NCI-H2227 (cell line): ENCODE measurements at regions not wholly inside any gene's neighbourhood (a gene's known extent, or its start where the extent isn't known, plus 50 kb on each side); places are given as distances from the start of the nearest gene placed in this dataset.

ENCODE experiments used
- DNase-seq: peaks from one replicate; lab custom pipeline; 2025; ENCODE audit not compliant: unreplicated experiment; lab: John Stamatoyannopoulos, UW

DNA sequence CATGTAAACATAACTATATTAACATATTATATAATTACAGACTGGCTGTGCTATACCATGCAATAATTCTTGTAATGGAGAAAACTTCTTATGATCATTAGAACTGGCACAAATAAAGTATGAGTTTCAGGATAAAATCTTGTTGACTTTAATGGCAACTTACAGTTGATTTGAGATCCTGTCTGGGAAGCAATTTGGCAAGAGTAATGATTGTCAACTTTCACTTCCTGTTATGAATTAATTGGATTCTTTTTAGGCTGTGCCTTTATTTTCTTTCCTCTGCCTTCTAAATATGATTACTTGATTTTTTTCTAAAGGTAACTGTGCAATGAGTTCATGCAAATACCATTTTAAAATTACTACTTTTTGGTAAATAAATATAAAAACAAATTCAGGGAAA lies 158.1 kb upstream of the B3GAT2 start:
- no peak for DNase-seq

DNA sequence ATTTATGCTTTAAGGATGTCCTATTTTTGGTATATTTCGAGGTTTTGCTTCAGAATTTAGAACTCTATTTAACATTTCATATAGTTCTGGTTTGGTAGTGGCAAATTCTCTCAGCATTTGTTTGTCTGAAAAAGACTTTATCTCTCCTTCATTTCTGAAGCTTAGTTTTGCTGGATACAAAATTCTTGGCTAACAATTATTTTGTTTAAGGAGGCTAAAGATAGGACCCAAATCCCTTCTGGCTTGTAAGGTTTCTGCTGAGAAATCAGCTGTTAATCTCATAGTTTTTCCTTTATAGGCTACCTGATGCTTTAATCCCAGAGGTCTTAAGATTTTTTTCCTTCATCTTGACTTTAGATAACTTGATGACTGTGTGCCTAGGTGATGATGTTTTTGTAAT lies 162.7 kb upstream of the B3GAT2 start:
- no peak for DNase-seq

DNA sequence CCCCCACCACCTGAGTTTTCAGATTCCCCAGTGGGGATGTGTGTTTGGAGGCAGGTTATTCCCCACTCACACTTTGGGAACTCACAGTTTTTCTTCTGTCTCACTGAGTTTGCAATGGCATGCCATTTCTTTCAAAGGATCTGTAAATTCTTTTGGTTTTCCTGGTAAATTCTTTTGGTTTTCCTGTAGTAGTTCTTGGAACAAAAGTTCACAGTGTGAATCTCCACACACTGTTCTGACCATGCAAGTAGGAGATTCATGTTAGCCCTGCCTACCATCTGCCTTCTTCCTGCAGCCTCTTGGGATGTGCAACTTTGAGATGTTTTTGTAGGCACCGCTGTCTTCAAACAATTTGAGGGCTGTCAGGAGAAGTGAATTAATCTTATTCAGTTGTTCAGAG lies 165.6 kb upstream of the OGFRL1 start:
- DNase-seq: no peak

DNA sequence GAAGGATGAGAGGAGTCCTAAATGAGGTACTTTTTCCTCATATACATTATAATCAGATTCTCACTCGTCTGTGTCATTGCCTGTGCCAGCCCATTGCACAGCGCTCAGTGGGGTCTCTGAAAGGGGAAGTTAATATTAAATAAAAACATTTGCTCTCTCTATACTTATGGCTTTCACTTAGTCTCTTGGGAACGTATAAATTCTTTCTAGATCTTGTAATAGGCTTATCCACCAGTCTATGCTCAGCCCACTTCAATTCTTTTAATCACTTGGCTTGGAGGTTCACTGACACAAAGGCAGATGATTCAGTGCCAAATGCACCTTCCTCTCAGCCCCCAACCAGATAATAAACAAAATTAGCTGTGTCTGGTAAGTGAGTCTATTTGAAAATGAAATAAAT lies 164.3 kb upstream of the OGFRL1 start:
- DNase-seq: no peak

DNA sequence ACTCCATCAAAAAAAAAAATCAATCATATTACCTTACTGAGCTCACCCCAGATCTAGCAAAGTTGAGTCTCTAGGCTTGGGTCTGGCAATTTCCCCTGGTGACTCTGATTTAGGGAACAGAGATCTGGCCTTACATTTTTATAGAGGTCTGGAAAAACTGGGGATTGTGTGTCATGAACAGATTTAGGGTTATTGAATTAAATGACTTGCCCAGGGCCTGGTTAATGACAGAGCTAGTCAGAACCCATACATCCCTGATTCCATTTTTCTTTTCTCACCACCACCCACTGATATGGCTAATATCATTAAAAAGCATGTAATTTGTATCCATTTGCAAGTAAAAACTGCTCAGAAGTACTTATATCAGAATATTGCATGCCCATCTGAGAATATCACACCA lies 163.4 kb upstream of the OGFRL1 start:
- no peak for DNase-seq

DNA sequence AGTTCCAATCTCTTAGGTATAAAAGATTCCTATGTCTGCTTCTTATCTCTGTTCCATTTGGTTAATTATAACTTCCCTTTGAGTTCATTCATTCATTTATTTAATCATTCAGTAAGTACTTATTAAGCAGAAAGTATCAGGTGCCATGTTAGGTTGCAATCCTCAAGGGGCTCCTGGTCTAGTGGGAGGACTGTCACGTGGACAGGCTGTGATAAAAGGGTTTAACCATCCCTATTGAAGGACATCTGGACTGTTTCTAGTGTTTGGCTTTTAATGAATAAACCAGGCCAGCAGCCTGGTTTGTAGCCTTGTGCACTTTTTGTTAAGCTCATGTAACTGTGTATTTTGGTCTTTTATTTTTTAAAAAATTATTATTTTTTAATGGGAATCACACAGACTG lies 162.1 kb upstream of the OGFRL1 start:
- DNase-seq: no peak

DNA sequence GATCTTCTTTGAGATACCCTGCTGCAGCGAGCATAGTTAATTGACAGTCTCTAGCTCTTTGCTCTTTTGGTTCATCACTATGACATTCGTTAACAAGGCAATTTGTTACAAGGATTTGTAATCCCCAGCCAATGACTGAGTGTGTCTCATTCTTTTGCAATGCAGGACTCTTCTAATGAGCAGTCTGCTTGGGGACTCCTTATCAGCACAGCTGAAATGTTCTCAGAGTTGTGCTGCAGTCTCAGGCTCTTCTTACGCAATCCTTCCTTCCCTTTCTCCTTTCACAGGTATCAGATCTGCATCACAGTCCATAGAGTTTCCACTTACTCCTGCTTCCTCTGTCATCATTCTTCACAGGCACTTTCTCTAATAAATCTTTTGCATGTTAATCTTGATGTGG lies 161.2 kb upstream of the OGFRL1 start:
- no peak for DNase-seq

DNA sequence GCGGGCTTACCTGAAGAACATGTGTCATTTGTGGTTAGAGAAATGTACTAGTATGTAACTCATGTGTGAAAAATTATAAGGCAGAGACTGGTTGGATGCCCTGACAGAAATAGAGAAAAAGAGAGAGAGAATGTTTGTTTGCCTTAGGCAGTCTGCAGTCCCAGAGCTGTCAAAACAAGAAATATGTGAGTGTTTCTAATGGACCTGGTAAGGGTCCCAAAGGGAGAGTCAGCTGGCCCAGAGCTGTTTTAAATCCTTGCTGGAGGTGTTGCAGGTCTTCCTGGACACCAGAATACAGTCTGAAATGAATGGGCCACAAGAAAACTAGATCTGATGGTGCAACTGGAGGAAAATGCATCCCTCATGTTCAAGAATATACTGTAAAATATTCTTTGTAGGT lies 158.3 kb upstream of the OGFRL1 start:
- DNase-seq: no peak

DNA sequence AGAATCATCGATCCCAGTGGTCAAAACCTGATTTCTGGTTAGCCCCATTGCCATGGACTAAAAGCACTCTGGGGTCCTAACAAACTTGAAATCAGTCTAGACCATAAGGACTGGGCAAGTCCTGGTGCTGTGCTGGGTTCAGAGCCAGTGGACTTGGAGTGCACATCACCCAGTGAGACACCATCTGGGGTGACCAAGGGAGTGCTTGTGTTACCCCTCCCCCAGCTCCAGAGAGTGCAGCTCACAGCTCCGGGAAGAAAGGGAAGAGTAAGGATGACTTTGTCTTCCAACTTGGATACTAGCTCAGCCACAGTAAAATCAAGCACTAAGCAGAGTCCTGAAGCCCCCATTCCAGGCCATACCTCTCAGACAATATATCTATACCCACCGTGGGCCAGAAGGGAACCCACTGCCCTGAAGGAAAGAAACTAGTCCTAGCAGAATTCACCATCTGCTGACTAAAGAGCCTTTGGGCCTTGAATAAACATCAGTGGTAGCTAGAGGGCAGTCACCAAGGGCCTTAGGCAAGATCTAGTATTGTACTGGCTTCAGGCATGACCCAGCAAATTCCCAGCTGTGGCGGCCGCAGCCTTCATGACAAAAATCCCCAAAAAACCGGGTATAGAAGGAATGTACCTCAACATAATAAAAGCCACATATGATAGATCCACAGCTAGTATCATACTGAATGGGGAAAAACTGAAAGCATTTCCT lies 153.5 kb upstream of the OGFRL1 start:
- no peak for DNase-seq

DNA sequence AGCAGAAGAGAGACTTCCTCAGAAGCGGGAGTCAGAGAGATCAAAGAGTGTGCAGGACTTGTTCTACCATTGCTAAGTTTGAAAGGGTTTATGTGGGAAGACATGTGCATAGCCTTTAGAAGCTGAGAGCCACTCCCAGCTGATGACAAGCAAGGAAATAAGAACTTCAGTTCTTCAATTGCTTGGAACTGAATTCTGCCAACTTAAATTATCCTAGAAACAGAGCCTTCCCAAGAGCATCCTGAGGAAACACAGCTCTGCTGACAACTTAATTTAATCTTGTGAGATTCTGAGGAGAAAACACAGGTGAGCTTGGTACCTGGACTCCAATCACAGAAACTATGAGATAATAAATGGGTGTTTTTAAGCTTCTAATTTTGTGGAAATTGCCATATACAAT lies 150.6 kb upstream of the OGFRL1 start:
- no peak for DNase-seq

DNA sequence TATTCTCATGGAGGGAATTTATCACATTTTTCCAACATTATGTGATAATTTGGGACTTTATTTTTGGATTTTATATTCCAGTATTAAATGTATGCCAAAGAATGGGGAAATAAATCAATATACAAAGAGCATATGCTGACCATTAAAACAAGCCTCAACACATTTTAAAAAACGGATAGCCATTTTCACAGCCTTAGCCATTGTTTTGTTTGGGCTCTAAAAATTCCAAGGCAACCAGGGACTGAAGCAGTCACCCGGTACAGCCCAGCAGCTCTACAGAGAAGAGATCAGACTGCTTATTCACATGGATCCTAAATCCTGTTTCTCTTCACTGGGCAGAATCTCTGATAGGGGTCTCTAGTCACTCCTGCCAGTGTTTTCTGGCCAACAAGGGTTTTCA lies 150.2 kb upstream of the OGFRL1 start:
- no peak for DNase-seq

DNA sequence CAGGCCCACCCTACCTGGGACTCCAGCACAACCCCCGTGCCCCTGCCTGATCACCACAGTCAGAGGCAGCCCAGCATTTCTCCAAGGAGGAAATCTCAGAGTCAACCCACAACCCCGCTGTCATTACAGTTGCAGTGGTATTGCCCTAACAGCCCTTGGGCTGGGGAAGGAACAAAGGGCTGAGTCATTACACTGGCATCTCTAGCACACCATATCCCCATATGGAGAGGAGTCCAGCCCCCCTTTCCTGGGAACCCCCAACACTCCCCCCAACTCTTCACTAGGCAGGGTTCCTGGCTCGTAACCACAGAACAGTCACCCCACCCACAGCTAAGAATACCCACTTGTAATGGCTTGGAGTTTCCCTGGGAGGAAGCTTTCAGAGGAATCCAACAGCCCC lies 149.4 kb upstream of the OGFRL1 start:
- no peak for DNase-seq

DNA sequence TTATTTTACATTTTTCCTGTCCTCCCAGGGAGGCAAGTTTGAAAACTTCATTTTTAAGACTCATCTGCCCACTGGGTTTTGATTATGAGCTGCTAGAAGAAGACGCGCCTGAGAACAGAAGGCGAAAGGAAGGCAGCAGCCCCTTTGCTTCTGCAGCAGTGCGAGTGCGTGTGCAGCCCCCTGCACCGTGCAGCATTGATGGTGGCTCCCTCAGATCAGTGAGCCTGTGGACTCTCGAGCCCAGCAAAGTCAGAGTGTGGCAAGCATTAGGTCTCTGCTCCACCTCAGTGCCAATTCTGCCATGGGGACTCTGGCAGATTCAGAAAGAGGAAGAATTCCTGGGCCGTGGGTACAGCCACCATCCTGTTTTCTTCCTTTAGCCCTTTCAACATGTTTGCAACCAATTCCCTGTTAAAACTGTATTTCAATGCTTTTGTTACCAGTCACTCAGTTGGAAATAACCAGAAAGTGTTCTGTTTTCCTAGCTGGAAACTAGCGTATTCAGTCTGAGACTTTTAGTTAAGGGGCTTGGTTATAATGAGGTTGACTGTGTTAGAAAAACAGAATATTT lies 134.8 kb upstream of the OGFRL1 start:
- no peak for DNase-seq

DNA sequence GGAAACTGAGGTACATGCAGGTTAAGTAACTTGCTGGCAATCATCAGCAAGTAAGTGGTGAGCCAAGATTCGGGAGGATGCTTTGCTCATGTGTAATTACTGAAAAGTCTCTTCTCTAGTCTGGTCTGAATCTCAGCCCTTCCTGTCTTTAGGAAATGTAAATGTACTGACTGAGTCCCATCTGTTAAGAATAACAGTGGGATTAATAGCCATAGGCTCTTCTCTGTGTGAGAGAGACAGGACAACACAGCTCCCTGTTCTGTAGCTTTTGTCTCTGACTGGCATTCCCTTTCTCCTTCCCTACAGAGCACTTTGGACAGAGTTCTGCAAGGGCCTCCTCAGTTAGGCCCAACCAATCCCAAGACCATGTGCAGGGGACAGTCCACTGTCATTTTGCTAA lies 131.3 kb upstream of the OGFRL1 start:
- no peak for DNase-seq

DNA sequence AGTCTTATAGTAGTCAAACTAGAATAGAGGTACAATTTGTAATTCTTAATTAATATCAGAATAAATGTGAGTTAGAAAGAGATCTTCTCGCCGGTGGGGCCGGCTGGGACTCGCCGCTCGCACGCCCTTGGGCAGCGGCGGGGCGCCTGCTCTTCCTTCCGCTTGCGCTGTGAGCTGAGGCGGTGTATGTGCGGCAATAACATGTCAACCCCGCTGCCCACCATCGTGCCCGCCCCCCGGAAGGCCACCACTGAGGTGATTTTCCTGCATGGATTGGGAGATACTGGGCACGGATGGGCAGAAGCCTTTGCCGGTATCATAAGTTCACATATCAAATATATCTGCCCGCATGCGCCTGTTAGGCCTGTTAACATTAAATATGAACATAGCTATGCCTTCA lies 123.7 kb upstream of the OGFRL1 start:
- DNase-seq: no peak

DNA sequence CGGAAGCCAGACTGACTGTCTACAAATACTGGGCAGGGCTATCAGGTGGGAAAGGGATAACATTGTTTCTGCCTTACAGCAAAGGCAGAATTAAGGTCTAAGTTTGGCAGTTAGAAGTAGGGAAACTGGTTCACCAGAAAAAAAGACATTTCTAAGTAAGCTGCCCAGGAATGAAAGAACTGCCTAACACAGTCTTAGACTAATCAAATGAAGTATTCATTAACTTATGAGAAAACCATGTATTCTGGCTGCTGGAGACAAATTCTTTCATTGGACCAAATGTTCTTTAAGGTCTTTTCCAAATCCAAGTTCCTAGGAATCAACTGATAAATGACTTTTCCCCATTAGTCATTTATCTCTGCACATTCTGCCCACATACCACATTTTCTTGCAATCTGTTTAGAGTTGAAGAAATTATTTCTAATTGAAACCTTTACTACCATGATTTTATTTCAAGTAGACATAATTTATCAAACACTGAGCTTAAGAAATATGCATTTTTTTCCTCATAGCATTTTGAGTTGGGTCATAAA lies 120.3 kb upstream of the OGFRL1 start:
- DNase-seq: no peak

DNA sequence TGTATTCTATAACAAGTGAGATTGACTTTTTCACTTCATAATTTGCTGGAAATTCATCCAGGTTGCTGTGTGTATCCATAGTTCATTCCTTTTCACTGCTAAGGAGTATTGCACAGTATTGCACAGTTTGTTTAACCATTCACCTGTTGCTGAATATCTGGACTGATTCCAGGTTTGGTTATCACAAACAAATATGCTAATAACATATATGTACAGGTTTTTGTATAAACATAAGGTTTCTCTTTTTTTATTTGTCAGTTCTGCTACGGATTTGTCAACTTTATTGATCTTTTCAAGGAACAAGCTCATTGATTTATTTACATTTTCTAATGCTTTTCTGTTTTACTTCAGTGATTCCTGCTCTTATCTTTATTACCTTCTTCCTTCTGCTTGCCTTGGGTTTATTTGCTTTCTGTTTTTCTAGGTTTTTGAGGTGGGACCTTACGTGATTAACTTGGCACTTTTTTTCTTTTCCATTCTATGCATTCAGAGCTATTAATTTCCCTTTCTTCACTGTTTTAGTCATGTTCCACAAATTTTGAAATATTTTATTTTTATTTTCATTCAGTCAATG lies 117.0 kb upstream of the OGFRL1 start:
- no peak for DNase-seq

DNA sequence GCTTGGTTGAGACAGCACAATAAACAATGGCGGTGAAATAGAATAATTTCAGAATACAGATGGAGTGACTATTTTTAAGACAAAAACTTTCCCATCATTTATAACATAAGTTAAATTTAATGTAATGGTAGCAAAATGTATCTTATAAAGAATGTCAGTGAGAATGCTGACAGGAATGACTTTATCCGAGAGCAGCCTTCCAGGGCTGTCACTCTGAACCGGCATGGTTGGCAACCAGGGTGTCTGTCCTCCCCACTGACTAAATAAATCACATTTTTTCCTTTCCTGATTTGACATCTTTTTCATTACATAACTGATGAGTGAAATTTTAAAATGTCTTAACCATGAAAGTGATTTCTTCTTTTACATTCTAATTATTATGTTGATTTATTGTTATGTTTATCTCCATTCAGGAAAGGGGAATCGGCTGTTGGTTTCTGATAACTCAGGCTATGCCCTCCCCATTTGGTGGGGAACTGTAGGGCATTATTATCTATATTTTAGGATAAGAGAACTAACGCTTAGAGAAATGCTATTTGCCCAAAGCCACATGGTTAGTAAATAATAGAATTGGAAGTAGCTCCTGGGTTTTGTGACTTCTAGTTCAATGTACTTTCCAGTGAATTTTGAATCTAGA lies 109.2 kb upstream of the OGFRL1 start:
- DNase-seq: no peak

DNA sequence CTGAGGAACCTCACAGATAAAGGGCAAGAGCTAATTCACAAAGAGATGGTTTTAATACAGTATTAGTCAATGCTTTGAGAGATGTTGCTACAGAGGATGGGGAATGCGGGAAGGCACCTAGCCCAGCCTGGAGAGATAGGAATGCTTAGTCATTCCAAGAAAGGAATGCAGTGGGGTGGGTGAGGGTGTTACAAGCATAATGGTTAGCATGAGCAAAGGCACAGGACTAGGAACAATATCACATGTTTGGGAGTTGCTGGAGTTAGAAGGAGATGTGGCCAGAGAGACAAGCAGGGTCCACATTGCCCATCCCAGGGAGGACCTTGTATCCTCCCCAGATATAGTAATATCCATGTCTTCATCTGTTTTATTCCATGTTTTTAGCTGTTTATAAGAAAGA lies 107.0 kb upstream of the OGFRL1 start:
- peak; percentile 2 for DNase-seq

DNA sequence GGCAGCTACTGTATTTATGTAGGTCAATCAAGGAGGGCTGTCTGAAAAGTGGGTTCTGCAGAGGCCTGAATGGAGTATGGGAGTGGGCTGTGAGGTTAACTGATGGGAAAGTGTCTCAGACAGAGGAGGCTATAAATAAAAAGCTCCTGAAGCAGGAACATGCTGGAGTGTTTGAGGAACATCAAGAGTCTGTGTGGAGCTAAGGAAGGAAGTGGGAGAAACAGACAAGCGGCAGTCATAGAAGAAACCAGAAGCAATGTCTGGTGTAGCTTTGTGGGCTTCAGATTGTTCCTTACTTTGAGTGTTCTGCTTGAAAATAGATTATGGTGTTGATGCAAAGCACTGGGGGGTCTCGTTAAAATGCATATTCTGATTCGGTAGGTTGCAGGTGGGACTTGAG lies 101.5 kb upstream of the OGFRL1 start:
- no peak for DNase-seq

DNA sequence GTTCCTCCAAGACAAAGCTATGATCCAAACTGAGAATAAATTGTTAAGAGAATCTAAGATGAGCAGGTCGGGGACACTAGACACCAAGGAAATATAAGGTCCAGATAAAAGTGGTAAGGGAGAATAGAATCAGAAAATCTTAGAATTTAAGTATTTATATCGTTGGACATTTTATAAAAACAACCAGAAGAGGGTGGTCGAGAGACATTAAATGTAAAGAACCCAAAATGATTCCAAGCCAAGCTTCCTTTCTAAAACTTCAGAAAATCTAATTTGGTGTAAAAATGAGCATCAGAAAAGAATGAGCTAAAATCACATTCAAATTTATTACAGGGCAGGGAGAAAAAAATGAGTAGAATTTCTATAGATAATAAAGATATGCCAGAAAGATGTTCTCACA lies 97.8 kb upstream of the OGFRL1 start:
- peak; percentile 34 for DNase-seq

DNA sequence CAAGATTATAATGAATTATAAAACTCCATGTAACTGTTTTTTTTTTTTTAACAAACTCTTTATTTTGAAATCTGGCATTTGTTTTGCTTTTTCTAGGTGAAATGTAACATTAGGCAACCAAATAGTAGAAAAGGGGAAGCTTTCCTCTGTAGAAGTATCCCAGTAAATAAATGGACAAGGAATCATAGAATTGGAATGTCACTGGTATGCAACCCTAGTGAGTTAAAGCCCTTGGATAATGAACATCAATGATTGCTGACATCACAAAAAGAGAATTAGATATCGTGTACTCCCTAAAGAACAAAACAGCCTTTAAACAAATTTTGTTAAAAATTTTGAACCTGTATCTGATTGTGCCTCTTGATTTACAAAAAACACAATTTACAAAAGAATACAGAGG lies 93.9 kb upstream of the OGFRL1 start:
- no peak for DNase-seq
